H1 (cell line): ENCODE measurements at regions not wholly inside any gene's neighbourhood (a gene's known extent, or its start where the extent isn't known, plus 50 kb on each side); places are given as distances from the start of the nearest gene placed in this dataset.

Experiments
- BRCA1 ChIP-seq: IDR thresholded peaks from 2 replicates; pipeline ENCODE4 v1.6.1; 2012; ENCODE audit warnings: low read depth, low read length, improper control_type of control experiment
- CBX5 ChIP-seq: fragments of 300-800, 300-1000 bp; sonication (generic); IDR thresholded peaks from 2 replicates; pipeline ENCODE4 v1.7.1; 2016; ENCODE audit warnings: antibody characterized with exemption, low read length, low read depth
- CHD2 ChIP-seq: IDR thresholded peaks from 2 replicates; pipeline ENCODE4 v1.6.1; 2012; ENCODE audit warnings: low read length, improper control_type of control experiment
- CHD7 ChIP-seq: fragments of 300-600 bp; sonication (generic); IDR thresholded peaks from 2 replicates; pipeline ENCODE4 v1.7.1; 2012; ENCODE audit warnings: low read length, moderate library complexity, mild to moderate bottlenecking, inconsistent platforms; ENCODE audit not compliant: insufficient replicate concordance
- CREB1 ChIP-seq: IDR thresholded peaks from 2 replicates; pipeline ENCODE4 v1.6.1; 2012; ENCODE audit warnings: inconsistent platforms
- EZH2 ChIP-seq: fragments of 200-600 bp; sonication (generic); IDR thresholded peaks from 2 replicates; pipeline ENCODE4 v1.7.1; 2012; ENCODE audit warnings: low read depth, mild to moderate bottlenecking, moderate library complexity, low read length, inconsistent platforms; ENCODE audit not compliant: severe bottlenecking
- KDM4A ChIP-seq: IDR thresholded peaks from one replicate; pipeline ENCODE4 v1.7.1; 2012; ENCODE audit warnings: low read depth, mild to moderate bottlenecking, moderate library complexity, low read length, inconsistent platforms; ENCODE audit not compliant: severe bottlenecking
- KDM5A ChIP-seq: fragments of 200-600 bp; IDR thresholded peaks from 2 replicates; pipeline ENCODE4 v1.7.1; 2012; ENCODE audit warnings: mild to moderate bottlenecking, low read length, inconsistent platforms, mixed read lengths
- NRF1 ChIP-seq: IDR thresholded peaks from 2 replicates; pipeline ENCODE4 v1.6.1; 2011; ENCODE audit warnings: mild to moderate bottlenecking, low read depth, low read length, improper control_type of control experiment
- POU5F1 ChIP-seq: IDR thresholded peaks from 2 replicates; pipeline ENCODE4 v1.6.1; 2011; ENCODE audit warnings: low read depth, mild to moderate bottlenecking, low read length, moderate library complexity
- RFX5 ChIP-seq: IDR thresholded peaks from 2 replicates; pipeline ENCODE4 v1.6.1; 2011; ENCODE audit warnings: low read depth, low read length, improper control_type of control experiment, borderline replicate concordance
- SRF ChIP-seq: IDR thresholded peaks from 2 replicates; pipeline ENCODE4 v1.6.1; 2011; ENCODE audit warnings: mild to moderate bottlenecking, low read depth, low read length, moderate library complexity

- TF ChIP-seq CHD7 (no peak), KDM4A (no peak), RFX5 (no peak), CREB1 (no peak), SRF (no peak), POU5F1 (no peak), CHD2 (no peak), CBX5 (no peak), KDM5A (no peak), BRCA1 (no peak), NRF1 (no peak), EZH2 (no peak)
Observed at GRCh38 chr7:113414401-113415035, 296.2 kb upstream of the SMIM30 start (continued).
